ENCODE measurements at regions not wholly inside any gene's neighbourhood (a gene's known extent, or its start where the extent isn't known, plus 50 kb on each side); places are given as distances from the start of the nearest gene placed in this dataset.

DNA sequence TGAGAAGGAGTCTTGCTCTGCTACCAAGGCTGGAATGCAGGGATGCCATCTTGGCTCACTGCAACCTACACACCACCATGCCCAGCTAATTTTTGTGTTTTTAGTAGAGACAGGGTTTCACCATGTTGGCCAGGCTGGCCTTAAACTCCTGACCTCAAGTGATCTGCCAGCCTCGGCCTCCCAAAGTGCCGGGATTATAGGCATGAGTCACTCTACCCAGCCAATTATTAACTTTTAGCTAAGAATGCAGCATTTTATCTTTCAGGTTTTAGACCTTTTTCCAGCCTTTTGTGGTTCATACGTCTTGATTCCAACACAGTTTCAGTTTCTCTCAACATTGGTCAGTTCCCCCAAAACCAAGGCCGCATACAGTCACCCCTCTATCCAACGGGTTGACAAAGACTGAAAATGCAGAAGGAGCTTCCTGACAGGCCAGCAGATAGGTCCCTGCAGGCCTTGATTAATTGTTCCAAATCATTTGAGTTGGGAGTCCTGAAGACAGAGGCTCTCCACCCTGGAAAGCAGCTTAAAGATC, 262.2 kb upstream of the KLHL29 start:
- no peak for DNase-seq (ENCODE audit: low read depth)
- TF ChIP-seq, protein P1, sequence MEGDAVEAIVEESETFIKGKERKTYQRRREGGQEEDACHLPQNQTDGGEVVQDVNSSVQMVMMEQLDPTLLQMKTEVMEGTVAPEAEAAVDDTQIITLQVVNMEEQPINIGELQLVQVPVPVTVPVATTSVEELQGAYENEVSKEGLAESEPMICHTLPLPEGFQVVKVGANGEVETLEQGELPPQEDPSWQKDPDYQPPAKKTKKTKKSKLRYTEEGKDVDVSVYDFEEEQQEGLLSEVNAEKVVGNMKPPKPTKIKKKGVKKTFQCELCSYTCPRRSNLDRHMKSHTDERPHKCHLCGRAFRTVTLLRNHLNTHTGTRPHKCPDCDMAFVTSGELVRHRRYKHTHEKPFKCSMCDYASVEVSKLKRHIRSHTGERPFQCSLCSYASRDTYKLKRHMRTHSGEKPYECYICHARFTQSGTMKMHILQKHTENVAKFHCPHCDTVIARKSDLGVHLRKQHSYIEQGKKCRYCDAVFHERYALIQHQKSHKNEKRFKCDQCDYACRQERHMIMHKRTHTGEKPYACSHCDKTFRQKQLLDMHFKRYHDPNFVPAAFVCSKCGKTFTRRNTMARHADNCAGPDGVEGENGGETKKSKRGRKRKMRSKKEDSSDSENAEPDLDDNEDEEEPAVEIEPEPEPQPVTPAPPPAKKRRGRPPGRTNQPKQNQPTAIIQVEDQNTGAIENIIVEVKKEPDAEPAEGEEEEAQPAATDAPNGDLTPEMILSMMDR (IDR thresholded peaks at IDR 0.05; ENCODE audit: insufficient read depth, low read depth, low read length): no peak
- Histone ChIP-seq H3K36me3 (ENCODE audit: control insufficient read depth, insufficient read depth, low read length) (no peaks in the 10 kb centered on the region), H3K4me3 (ENCODE audit: low read depth, low read length) (no peak overlapping the region), H3K27me3 (ENCODE audit: control insufficient read depth, insufficient read depth, low read length) (no peaks in the 10 kb centered on the region)
- POLR2A ChIA-PET: no interaction called here
- CTCF ChIA-PET: interaction anchor here (0.6 to 1.0 kb wide), 2 partner anchors 12 to 23 kb away, joined by 3 read pairs; no protein-coding TSS in a partner anchor

DNA sequence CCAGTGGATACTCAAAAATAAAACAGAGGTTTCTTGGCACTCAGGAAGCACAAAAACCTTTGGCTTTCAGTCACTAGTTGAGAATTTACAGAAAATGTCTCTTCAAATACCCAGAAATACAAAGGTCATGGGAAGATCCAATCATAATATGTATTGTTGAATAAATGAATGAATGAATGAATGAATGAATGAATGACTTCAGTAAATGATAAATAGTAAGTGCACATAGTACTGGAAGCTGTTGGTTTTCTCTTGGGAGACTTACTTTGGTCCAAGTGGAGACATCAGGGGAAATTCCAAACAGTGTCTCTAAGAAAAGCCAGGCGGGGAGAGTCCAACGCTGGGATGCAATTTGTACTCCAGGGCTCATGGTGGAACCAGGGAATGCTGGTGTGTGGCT, 261.3 kb upstream of the KLHL29 start:
- ChIA-PET CTCF (interaction anchor here (0.6 to 1.2 kb wide), 2 partner anchors 12 to 232 kb away, joined by 3 to 5 read pairs; no protein-coding TSS in a partner anchor), POLR2A (no interaction called here)
- H3K36me3 ChIP-seq (ENCODE audit: control insufficient read depth, insufficient read depth, low read length): no peaks in the 10 kb centered on the region
- no peaks in the 10 kb centered on the region for H3K27me3 ChIP-seq (ENCODE audit: control insufficient read depth, insufficient read depth, low read length)
- TF ChIP-seq, protein P1 (IDR thresholded peaks at IDR 0.05; ENCODE audit: insufficient read depth, low read depth, low read length): no peak
- no peak for DNase-seq (ENCODE audit: low read depth)
- no peak overlapping the region for H3K4me3 ChIP-seq (ENCODE audit: low read depth, low read length)

- no peak for DNase-seq (ENCODE audit: low read depth)
Measured at GRCh38 chr2:23124214-23124750, 260.7 kb upstream of the KLHL29 start.

GRCh38 chr2:23127465-23127864, 257.5 kb upstream of the KLHL29 start:
- TF ChIP-seq, protein P1 (IDR thresholded peaks at IDR 0.05; ENCODE audit: insufficient read depth, low read depth, low read length): no peak
- no peaks in the 10 kb centered on the region for H3K27me3 ChIP-seq (ENCODE audit: control insufficient read depth, insufficient read depth, low read length)
- ChIA-PET POLR2A (no interaction called here), CTCF (no interaction called here)
- DNase-seq (ENCODE audit: low read depth): no peak
- H3K4me3 ChIP-seq (ENCODE audit: low read depth, low read length): no peak overlapping the region
- no peaks in the 10 kb centered on the region for H3K36me3 ChIP-seq (ENCODE audit: control insufficient read depth, insufficient read depth, low read length)

More at GRCh38 chr2:23124214-23124750, 260.7 kb upstream of the KLHL29 start:
- Histone ChIP-seq H3K36me3 (ENCODE audit: control insufficient read depth, insufficient read depth, low read length) (no peaks in the 10 kb centered on the region), H3K4me3 (ENCODE audit: low read depth, low read length) (no peak overlapping the region), H3K27me3 (ENCODE audit: control insufficient read depth, insufficient read depth, low read length) (no peaks in the 10 kb centered on the region)
- POLR2A ChIA-PET: no interaction called here
- CTCF ChIA-PET: interaction anchor here (1.2 kb wide), 1 partner anchor 11 kb away, joined by 3 read pairs; no protein-coding TSS in a partner anchor
- TF ChIP-seq, protein P1 (IDR thresholded peaks at IDR 0.05; ENCODE audit: insufficient read depth, low read depth, low read length): no peak

- TF ChIP-seq, protein P1 (IDR thresholded peaks at IDR 0.05; ENCODE audit: insufficient read depth, low read depth, low read length): no peak
- CTCF ChIA-PET: no interaction called here
- DNase-seq (ENCODE audit: low read depth): no peak
Measured at GRCh38 chr2:23128684-23129292, 256.2 kb upstream of the KLHL29 start.

More at GRCh38 chr2:23128684-23129292, 256.2 kb upstream of the KLHL29 start:
- no peaks in the 10 kb centered on the region for H3K27me3 ChIP-seq (ENCODE audit: control insufficient read depth, insufficient read depth, low read length)
- POLR2A ChIA-PET: no interaction called here
- no peak overlapping the region for H3K4me3 ChIP-seq (ENCODE audit: low read depth, low read length)
- no peaks in the 10 kb centered on the region for H3K36me3 ChIP-seq (ENCODE audit: control insufficient read depth, insufficient read depth, low read length)

All from BJ (cell line).